ENCODE measurements at regions not wholly inside any gene's neighbourhood (a gene's known extent, or its start where the extent isn't known, plus 50 kb on each side); places are given as distances from the start of the nearest gene placed in this dataset.
"Not testable (repeated sequence)": the region's sequence is repeated elsewhere in the genome, so short reads cannot be mapped to it uniquely, and the experiment has no call there.

DNA sequence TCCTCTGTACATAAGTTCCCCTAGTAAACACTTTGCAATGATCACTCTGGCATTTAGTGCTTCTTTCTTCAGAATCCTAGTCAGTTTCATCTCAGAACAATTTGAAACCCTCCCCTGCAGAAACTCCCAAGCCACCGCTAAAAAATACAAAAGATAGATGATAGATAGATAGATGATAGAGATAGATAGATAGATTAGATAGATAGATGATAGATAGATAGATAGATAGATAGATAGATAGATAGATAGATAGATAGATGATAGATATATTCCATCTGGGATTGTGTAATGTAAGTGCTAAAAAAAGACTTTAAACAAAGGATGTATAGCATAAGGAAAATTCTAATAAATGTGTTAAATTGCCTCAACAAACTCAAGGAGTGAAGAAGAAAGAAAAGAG is 212.6 kb upstream of the POGK start:
- no peak for DNase-seq (ENCODE audit: low spot score)

DNA sequence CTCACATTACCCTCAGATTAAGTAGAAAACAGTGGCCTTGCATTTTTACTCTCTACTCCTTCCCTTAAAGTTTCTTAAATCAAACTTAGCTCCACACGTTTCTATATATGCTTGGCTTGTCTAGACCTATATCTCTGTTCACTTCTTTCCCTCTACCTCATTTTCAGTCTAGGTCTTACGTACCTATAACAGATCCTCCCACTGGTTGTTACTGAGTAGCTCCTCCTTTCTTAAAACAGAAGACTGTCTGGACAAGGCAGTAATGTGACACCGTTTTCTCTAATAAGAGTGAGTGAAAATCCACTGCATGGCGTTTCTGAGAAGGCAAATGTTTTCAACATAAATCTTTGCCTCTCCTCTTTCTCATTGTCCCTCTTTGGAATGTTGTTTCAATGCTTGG is 211.7 kb upstream of the POGK start:
- no peak for DNase-seq (ENCODE audit: low spot score)

DNA sequence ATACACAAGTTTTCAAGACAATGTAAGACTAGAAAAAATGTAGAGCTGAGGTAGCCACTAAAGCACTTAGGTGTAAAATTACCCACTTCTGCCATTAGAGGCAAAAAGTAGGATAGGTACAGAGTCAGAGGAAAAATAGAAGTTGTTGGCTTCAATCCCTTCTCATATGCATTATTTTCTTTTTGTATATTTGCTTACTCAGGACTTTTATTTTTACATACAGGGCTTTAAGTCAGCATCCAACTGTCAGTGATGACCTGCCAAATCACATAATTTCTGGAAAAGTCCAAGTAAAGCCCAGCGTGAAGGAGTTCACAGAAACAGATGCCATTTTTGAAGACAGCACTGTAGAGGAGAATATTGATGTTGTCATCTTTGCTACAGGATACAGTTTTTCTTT is 211.0 kb upstream of the POGK start:
- no peak for DNase-seq (ENCODE audit: low spot score)

DNA sequence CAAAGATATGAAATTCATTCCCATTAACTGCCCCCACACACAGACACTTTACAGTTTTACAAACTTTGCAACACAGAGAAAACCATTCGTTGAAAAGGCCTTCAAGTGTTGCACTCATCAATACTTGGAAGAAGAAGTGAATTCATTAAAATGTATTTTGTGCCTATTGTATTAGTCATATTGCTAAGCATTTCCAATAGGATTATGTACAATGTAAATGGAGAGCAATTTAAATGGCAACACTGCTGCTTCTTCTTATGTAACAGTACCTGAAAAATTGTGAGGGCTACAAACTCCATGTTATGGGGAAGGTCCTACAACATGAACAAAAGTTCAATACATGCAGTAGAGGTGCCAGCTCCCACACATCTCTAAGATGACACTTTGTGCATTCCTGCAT is 209.3 kb upstream of the POGK start:
- no peak for DNase-seq (ENCODE audit: low spot score)

DNA sequence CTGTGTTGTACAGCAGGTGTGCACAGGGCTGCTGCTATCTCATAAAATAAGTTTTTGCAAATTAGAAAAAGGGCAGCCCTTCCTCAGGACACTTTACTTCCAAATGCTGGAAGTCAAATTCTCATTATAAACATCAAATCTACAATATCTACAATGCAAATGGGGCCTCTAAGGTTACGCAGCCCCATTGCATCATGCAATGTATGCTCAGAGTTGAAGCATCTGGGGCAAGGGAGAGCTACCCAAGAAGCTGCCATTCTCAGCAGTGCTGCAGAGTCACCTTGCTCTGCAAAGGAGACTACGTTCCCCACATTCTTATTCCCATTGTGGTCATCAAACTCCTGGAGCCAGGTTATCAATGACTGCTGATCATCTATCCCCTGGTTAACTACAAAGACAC is 208.9 kb upstream of the POGK start:
- DNase-seq (ENCODE audit: low spot score): no peak

DNA sequence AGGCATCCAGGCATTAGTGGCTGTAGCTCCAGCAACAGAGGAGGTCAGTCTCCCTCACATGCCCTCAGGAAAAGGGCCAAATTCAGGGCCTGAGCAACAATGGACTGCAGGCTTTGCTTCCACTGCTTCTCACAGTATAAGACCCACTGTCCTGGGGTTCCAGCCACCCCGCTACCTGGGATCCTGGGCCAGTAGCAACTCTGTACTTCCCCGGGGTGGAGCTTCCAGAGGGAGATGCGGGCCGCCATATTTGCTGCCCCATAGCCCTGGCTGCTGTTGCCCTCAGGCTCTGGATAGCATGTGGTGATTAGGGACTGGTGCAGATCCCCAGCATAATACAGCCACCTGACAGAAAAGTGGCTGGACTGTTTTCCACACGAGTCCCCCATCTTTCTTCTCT is 201.1 kb upstream of the POGK start:
- DNase-seq (ENCODE audit: low spot score): no peak

DNA sequence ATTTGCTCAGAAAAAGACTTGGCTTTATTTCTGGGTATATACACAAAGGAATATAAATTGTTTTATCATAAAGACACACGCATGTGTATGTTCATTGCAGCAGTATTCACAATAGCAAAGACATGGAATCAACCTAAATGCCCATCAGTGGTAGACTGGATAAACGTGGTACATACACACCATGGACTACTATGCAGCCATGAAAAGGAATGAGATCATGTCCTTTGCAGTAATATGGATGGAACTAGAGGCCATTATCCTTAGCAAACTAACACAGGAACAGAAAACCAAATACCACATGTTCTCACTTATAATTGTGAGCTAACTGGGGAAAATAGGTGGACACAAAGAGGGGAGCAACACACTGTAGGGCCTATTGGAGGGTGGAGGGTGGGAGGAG is 182.0 kb upstream of the POGK start:
- DNase-seq (ENCODE audit: low spot score): not testable (repeated sequence)

DNA sequence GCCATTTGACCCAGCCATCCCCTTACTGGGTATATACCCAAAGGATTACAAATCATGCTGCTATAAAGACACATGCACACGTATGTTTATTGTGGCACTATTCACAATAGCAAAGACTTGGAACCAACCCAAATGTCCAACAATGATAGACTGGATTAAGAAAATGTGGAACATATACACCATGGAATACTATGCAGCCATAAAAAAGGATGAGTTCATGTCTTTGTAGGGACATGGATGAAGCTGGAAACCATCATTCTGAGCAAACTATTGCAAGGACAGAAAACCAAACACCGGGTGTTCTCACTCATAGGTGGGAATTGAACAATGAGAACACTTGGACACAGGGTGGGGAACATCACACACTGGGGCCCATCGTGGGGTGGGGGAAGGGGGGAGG is 172.5 kb upstream of the POGK start:
- DNase-seq (ENCODE audit: low spot score): not testable (repeated sequence)

DNA sequence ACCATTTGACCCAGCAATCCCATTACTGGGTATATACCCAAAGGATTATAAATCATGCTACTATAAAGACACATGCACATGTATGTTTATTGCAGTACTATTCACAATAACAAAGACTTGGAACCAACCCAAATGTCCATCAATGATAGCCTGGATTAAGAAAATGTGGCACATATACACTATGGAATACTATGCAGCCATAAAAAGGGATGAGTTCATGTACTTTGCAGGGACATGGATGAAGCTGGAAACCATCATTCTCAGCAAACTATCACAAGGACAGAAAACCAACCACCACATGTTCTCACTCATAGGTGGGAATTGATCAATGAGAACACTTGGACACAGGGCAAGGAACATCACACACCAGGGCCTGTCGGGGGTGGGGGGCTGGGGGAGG is 171.7 kb upstream of the POGK start:
- not testable (repeated sequence) for DNase-seq (ENCODE audit: low spot score)

DNA sequence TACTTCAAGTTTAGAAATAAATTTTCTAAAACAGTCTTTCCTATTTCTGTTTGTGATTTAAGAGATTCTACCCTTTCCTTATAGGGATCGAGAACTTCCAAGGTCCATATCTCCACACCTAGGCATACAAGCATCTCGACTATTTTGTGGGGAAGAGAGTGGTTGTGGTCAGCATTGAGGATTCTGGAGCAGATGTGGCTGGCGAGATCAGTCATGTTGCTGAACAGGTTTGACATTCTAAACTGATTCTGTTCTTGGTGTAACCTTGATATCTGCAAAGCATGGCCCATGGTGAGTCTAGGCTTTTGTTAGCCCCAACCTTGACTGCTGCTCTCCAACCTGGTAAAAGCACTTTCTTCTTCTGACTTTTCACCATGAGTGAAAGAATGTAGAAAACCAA is 167.6 kb upstream of the POGK start:
- no peak for DNase-seq (ENCODE audit: low spot score)

DNA sequence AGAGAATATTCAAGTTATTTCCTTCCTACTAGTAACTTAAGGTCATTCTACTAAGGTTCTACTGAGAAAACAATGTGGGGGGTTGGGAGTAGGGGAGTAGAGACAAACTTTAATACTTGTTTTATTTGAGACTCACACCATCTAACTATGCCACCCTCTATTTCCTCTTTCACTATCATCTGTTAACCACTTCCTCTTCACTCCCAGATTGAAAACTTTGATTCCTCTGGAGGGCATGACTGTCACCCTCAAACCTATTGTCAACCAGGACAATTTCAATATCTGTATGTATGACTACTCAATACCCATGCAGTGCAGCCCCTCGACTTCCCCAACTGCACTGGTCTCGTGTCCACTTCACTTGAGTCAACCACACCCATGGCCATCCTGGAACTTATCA is 165.6 kb upstream of the POGK start:
- no peak for DNase-seq (ENCODE audit: low spot score)

DNA sequence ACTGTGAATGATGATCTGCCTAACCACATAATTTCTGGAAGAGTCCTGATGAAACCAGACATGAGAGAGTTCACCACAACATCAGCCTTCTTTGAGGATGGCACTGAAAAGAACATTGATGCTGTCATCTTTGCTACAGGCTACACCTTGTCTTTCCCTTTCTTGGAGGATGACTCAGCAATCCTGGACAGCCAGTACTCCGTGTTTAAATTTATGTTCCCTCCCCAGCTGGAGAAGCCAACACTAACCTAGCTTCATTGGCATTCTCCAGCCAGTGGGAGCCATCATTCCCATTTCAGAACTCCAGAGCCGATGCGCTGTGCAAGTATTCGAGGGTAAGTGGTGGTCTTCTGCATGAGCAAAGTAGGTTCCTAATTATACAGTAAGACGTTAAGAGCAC is 164.1 kb upstream of the POGK start:
- no peak for DNase-seq (ENCODE audit: low spot score)

DNA sequence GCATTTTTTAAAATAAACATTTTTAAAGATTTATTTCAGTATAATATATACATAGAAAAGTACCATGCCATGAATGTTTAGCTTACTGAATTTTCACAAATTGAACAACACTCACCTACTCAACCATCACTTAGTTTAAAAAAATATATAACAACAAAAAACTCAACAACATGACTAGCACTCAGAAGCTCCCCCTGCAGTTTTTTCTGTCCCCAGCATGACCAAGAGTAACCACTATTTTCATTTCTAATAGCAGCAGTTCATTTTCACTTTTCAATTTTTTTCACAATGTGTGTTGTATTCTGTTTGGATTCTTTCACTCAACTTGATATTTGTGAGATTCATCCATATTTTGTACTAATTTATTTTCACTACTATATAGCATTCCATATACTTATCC is 162.3 kb upstream of the POGK start:
- DNase-seq (ENCODE audit: low spot score): no peak

DNA sequence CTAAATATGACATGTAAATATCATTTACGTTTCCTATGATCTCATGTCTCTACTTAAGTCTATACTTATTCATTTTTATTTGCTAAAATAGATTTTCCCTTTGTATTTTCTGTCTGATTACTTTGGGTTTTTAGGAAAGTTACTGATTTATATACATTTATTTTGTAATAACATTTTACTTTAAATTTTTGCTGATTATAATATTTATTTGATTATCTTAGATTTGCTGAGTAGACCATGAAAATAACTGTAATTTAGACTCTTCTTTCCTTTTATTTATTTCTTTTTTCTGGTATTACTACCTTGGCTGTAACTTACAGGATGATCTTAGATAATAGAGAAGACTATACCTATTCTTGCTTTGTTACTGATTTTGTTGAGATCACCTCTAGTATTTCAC is 159.9 kb upstream of the POGK start:
- DNase-seq (ENCODE audit: low spot score): no peak

DNA sequence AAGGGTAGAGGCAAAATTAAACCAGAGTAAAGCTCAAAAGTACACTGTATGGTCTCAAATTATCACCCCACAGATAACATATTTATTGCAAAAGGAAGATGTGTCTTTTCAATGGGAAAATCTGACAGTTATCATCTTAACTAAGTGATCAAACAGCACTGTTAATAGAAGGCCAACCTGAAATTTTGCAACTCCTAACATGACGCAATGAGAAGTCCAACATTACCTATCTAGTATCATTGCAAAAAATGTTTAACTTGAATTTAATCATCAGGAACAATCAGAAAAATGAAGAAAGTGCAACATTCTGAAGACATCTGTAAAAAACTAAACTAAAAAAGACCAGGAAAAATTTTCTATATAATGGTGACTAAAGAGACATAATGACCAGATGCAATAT is 156.7 kb upstream of the POGK start:
- DNase-seq (ENCODE audit: low spot score): no peak

DNA sequence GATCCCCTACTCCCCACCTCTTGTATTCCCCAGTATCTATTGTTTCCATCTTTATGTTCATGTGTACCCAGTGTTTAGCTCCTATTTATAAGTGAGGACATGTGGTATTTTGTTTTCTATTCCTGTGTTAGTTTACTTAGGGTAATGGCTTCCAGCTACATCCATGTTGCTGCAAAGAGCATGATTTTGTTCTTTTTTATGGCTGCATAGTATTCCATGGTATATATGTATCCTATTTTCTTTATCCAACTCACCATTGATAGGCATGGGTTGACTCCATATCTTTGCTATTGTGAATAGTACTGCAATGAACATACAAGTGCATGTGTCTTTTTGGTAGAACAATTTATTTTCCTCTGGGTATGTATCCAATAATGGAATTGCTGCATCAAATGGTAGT is 154.6 kb upstream of the POGK start:
- DNase-seq (ENCODE audit: low spot score): not testable (repeated sequence)

DNA sequence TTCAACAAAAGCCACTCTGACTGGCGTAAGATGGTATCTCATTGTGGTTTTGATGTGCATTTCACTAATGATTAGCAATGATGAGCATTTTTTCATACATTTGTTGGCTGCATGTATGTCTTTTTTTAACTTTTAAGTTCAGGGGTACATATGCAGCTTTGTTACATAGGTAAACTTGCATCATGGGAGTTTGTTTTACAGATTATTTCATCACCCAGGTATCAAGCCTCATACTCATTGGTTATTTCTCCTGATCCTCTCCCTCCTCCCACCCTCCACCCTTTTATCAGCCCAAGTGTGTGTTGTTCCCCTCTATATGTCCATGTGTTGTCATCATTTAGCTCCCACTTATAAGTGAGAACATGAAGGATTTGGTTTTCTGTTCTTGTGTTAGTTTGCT is 154.1 kb upstream of the POGK start:
- no peak for DNase-seq (ENCODE audit: low spot score)

DNA sequence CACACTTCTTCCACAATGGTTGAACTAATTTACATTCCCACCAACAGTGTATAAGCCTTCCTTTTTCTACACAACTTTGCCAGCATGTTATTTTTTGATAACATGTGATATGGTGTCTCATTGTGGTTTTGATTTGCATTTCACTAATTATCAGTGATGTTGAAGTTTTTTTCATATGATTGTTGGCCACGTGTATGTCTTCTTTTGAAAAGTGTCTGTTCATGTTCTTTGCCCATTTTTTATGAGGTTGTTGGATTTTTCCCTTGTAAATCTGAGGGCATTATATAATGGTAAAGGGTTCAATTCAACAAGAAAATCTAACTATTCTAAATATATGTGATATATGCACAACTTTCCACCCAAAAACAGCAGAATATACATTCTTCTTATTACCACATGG is 153.4 kb upstream of the POGK start:
- not testable (repeated sequence) for DNase-seq (ENCODE audit: low spot score)

DNA sequence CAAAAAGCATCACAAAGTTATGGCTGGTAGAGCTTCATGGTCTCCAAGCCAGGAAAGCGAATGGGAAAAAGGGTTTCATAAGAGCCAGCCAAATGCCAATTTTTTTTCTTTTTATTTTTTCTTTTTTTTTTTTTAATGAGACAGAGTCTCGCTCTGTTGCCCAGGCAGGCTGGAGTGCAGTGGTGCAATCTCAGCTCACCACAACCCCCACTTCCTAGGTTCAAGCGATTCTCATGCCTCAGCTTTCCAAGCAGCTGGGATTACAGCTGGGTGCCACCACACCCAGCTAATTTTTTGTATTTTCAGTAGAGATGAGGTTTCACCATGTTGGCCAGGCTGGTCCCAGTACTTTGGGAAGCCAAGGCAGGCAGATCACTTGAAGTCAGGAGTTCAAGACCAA is 148.7 kb upstream of the POGK start:
- DNase-seq (ENCODE audit: low spot score): not testable (repeated sequence)

DNA sequence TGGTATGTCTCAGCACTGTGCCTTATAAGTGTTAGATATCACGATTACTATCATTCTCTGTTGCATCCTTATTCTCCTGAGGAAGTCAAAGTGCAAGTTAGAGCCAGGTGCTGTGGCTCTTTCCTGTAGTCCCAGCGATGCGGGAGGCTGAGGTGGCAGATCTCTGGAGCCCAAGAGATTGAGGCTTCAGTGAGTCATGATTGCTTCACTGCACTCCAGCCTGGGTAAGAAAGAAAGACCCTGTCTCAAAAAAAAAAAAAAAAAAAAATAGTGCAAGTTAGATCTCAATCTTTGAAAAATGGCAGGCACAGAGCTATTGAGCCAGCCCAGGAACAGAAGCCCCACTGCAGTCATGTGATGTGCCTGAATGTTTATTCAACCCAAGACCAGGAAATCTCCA is 147.8 kb upstream of the POGK start:
- no peak for DNase-seq (ENCODE audit: low spot score)

DNA sequence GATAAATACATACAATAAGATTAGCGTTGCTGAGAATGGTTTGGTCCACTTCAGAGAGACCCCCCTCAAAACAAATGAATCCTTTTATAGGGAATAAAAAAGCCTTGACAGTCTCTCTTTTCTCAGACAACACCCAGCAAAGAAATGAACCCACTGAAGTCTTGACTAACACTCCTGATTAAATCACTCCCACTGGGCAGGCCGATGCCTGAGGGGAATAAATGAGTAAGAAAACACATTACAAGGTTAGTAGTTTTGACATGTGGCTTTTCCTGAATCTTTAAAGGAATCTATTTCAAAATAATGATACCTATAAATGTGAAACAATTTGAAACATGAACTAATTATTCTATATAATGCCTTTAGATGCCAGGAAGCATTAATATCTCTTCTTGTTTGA is 146.9 kb upstream of the POGK start:
- no peak for DNase-seq (ENCODE audit: low spot score)

DNA sequence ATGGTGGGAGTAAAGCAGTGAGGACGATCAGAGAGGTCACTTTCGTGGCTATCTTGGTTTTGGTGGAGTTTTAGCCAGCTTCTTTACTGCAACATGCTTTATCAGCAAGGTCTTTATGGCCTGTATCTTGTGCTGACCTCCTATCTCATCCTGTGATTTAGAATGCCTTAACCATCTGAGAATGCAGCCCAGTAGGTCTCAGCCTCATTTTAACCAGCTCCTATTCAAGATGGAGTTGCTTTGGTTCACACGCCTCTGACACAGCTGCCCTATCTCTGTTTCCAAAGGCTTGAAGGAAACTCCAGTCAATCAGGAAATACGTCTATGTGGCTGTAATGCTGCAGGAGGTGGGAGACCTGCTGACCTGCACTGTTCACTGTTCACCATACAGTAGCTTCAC is 146.1 kb upstream of the POGK start:
- no peak for DNase-seq (ENCODE audit: low spot score)

DNA sequence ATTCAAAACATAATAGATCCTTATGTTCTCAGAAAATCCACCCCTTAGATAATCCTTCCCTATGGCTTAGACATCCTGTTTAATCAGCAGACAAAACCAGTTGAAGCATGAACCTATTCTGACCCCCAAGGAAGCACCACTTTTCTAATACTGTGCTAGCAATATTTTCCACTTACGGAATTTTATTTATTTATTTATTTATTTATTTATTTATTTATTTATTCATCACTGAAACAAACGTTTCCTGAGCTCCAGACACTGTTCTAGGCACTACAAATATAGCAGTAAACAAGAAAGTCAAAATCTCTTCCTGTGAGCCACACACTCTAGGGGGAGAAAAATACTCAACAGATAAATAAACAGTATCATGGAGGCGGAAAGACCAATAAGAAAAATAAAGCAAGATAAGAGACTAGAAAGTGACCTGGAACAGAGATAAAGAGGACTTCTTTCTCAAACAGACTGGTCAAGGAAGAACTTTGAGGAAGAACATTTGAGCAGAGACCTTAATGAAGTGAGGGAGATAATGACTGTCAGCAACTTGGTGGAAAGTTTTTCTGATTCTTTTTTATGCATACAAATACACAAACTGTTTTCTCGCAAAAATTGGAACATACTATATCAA is 145.5 kb upstream of the POGK start:
- no peak for DNase-seq (ENCODE audit: low spot score)

DNA sequence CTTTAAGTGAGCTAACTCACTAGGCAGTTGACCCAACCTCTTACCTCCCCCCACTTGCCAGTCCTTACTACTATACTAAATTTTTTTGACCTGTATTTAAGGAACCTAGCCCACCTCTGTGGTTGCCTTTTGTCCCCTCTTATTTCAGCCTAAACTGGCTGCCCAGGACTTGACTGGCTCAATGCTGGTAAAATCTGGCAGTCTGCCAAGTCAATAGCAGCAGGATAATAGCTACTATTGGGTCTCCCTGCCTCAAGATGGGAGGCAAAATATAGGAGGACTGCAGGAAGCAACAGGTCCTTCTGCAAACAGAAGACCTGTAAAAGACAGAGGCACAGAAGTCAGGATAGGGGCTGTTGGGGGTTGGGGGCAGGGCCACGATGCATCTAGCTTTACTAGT is 144.2 kb upstream of the POGK start:
- DNase-seq (ENCODE audit: low spot score): no peak

DNA sequence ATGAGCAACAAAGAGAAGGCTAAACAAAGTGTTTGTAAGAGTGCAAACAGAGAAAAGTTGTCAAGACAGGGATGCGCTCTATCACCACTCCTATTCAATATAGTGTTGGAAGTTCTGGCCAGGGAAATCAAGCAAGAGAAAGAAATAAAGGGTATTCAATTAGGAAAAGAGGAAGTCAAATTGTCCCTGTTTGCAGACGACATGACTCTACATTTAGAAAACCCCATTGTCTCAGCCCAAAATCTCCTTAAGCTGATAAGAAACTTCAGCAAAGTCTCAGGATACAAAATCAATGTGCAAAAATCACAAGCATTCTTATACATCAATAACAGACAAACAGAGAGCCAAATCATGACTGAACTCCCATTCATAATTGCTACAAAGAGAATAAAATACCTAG is 143.4 kb upstream of the POGK start:
- DNase-seq (ENCODE audit: low spot score): not testable (repeated sequence)

Data from LoVo (cell line).